ENCODE measurements at regions not wholly inside any gene's neighbourhood (a gene's known extent, or its start where the extent isn't known, plus 50 kb on each side); places are given as distances from the start of the nearest gene placed in this dataset.
"Not testable (repeated sequence)": the region's sequence is repeated elsewhere in the genome, so short reads cannot be mapped to it uniquely, and the experiment has no call there.

DNA sequence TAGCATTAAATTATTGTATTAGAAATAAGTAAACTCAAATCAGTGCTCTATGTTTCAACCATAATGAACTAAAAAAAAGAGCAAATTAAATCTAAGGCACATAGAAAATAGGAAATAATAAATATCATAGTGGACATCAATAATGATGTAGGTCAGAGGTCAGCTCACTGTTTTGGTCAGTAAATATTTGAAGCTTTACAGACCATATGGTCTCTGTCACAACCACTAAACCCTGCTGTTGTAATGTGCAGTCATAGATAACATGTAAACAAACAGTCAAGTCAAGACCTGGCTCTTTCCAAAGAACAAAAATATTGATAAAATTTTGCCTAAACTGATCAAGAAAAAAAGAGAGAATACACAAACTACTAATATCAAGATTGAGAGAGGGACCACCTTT, 615.0 kb downstream of the SH2D4B start:
- no peak for DNase-seq
- ATAC-seq = no peak
- intact Hi-C loops (cut with micrococcal nuclease) = no loop called here

GRCh38 chr10:81157681-81158080, 620.0 kb downstream of the SH2D4B start:
- DNase-seq (no peak), ATAC-seq (no peak)
- intact Hi-C loops (cut with micrococcal nuclease) = no loop called here

DNA sequence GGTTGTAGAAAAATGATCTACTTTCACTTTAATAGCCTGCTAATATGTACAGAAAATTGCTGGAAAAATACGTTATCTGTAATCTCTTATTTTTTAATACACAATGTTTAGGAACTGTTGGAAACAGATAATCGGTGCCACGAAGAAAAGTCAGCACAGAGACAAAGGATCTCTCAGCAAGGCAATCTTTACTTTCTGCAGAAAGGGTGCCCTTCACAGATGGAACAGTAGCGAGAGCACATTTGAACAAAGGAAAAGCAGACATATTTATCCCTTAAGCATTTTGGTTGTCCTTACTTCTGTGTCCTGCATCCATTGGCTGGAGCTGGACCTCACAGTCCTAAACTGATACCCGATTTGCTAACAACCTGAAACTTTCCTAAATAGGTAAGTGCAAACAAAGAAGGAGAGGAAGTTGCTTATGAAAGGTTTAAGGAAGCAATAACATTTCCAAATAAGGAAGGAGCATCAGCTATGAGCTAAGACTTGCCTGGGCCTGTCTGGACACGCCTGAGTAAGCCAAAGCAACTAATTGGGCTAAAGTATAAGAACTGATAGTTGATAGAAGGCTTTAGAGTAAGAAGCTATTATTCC, 640.0 kb downstream of the SH2D4B start:
- DNase-seq (no peak), ATAC-seq (no peak)
- intact Hi-C loops (cut with micrococcal nuclease) = no loop called here

GRCh38 chr10:81179324-81179723, 641.6 kb downstream of the SH2D4B start:
- intact Hi-C loops (cut with micrococcal nuclease) = no loop called here
- no peak for DNase-seq
- ATAC-seq = no peak

DNA sequence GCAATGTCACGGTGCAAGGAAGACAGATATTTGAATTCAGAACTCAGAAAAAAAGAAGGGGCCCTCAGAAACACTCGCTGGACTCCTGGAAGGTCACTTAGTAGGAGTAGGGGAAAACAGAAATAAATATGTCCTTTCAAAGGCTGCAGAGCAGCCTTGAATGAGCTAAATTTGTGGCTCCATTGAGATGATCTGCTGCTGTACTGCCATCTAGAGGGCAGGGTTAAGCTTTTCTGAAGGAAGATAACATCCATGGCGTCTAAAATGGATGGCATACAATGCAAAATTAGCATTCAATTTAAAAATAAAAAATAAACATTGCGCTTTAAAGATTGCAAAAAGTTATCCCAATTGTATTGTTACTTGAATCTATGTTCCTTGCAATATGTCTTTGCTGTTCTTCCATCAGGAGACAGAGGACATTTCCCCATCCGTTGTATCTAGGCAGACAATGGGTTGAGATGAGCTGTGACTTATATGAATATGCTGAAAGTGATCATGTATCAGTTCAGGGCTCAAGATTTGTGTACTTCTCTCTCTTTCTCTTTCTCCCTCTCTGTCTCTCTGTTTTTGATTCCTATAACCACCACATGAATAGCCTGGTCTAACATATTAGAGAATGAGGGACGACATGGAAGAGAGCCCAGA, 642.2 kb downstream of the SH2D4B start:
- no peak for DNase-seq
- ATAC-seq = no peak
- intact Hi-C loops (cut with micrococcal nuclease) = no loop called here

GRCh38 chr10:81182296-81182695, 644.6 kb downstream of the SH2D4B start:
- intact Hi-C loops (cut with micrococcal nuclease) = no loop called here
- no peak for DNase-seq
- no peak for ATAC-seq

DNA sequence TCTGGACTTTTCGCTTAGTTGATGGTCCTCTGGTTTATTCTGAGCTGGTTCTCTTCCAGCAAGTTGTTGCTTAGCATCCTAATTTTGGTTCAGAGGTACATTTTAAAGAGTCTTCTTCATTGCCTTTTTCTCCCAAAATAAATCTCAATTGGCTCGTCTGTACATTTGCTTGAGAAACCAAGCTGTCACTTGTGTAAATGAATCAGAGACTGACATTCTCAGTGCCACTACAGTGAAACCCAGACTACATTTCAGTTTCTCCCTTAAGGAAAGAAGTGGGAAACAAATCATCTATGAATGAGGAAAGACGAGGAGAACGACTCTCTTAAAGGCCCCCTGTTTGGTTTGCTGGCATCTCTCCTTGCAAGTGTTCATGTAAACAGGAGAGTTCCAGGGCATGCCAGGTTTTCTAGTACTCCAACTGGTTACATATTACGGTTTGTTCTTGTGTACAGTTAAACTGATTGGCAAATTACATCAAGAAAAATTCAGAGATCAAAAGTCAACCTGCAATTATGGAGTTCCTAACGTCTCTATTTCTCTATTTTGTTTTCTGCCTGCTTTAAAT, 654.6 kb downstream of the SH2D4B start:
- no peak for DNase-seq
- ATAC-seq = no peak
- intact Hi-C loops (cut with micrococcal nuclease) = no loop called here

DNA sequence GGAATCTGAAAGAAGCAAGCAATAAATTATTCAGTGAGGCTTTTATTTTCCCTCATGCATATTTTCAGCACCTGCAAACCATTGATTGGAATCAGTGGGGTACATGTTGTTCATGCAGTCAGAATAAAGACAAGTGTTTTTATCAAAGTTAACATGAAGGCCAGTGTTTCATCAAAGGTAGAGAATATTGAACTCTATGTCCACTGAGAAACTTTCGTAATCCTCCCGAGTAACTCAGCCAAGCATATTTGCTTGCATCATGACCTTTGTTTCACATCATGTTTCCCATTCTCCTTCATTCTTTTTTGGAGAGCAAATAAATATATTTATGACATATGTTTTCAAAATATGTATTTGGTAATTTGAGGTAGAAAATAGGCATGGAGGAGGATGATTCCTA, 663.1 kb downstream of the SH2D4B start:
- DNase-seq (no peak), ATAC-seq (no peak)
- intact Hi-C loops (cut with micrococcal nuclease) = no loop called here

- ATAC-seq; DNase-seq; intact Hi-C loops (cut with micrococcal nuclease): not testable (repeated sequence)
Observed at GRCh38 chr10:81207359-81207758, 667.6 kb upstream of the NRG3 start.

DNA sequence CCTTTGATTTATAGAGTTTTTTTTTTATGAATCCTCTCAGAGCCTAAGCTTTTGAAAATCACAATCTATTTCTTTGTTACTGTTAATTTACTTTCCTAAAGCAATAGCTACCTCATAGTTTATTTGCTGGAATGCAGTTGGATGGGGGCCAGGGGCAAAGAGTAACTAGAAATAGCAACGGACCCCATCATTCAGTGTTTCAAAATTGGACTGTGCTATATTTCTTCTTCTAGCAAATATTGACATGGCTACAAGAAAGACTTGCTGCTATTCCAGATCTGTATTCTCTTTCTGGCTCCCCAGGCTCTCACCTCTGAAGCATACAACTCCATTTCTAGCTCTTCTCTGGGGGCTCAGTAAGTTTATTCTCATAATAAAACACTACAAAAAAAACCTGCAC, 661.6 kb upstream of the NRG3 start:
- ATAC-seq = no peak
- no peak for DNase-seq
- intact Hi-C loops (cut with micrococcal nuclease) = no loop called here

DNA sequence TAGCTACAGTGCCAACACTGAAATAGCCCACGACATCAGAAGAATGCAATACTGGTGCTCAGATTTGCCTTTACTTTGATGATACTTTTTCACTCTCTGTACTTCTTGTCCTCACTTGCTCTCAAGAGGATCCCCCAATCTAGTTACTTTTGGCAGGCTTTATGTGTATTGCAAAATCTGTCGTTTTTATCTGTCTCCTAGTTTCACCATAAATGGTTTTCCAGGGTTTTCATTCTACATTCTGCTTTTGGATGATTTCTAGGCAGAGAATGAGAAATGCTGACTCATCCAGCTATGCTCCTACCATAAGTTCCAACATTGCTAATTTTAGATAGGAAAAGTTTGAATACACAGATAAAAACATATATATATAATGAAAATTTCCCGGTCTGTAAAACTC, 659.5 kb upstream of the NRG3 start:
- ATAC-seq (peak; percentile 59), DNase-seq (no peak)
- intact Hi-C loops (cut with micrococcal nuclease) = no loop called here

DNA sequence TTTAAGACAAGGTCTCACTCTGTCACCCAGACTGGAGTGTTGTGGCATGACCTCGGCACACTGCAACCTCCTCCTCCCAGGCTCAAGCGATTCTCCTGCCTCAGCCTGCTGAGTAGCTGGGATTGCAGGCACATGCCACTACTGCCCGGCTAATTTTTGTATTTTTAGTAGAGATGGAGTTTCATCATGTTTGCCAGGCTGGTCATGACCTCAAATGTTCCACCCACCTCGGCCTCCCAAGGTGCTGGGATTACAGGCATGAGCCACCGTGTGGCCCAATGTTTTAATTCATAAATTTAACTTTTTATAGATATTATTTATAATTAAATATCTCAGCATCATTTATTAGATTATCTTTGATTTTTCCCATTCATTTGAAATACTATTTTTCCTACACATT, 658.0 kb upstream of the NRG3 start:
- no peak for DNase-seq
- intact Hi-C loops (cut with micrococcal nuclease) = no loop called here
- ATAC-seq = no peak

- intact Hi-C loops (cut with micrococcal nuclease) = no loop called here
- no peak for DNase-seq
- no peak for ATAC-seq
Observed at GRCh38 chr10:81218307-81218706, 656.7 kb upstream of the NRG3 start.

- DNase-seq = no peak
- intact Hi-C loops (cut with micrococcal nuclease) = no loop called here
- no peak for ATAC-seq
Observed at GRCh38 chr10:81219758-81220157, 655.2 kb upstream of the NRG3 start.

DNA sequence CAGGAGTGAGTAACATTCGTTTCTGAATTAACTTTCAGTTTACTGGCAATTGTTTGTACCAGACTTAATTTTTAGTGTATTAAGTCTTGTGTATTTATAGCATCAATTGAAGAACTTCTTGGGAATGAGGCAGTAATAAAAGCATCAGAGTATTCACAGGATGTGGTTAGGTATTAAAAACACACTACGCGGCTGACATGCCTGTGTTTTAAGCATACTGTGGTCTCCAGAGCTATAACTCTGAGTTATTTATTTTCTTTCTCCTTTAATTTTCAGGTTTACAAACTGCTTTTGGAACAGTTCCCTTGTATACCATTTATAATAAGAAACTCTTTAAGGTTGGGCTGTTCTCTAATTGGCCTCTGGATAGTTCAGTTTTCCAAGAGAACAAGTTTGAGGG, 626.1 kb upstream of the NRG3 start:
- ATAC-seq = no peak
- intact Hi-C loops (cut with micrococcal nuclease) = no loop called here
- DNase-seq = no peak

- no peak for ATAC-seq
- DNase-seq = no peak
- intact Hi-C loops (cut with micrococcal nuclease) = no loop called here
Observed at GRCh38 chr10:81251457-81252115, 623.4 kb upstream of the NRG3 start.

DNA sequence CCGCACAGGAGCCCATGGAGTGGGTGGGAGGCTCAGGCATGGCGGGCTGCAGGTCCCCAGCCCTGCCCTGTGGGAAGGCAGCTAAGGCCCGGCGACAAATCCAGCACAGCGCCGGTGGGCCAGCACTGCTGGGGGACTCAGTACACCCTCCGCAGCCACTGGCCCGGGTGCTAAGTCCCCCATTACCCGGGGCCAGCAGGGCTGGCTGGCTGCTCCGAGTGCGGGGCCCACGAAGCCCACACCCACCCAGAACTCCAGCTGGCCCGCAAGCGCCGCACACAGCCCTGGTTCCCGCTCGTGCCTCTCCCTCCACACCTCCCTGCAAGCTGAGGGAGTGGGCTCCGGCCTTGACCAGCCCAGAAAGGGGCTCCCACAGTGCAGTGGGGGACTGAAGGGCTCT, 610.0 kb upstream of the NRG3 start:
- intact Hi-C loops (cut with micrococcal nuclease); DNase-seq; ATAC-seq: not testable (repeated sequence)

- no peak for ATAC-seq
- no peak for DNase-seq
- intact Hi-C loops (cut with micrococcal nuclease) = no loop called here
Observed at GRCh38 chr10:81270051-81270450, 604.9 kb upstream of the NRG3 start.

DNA sequence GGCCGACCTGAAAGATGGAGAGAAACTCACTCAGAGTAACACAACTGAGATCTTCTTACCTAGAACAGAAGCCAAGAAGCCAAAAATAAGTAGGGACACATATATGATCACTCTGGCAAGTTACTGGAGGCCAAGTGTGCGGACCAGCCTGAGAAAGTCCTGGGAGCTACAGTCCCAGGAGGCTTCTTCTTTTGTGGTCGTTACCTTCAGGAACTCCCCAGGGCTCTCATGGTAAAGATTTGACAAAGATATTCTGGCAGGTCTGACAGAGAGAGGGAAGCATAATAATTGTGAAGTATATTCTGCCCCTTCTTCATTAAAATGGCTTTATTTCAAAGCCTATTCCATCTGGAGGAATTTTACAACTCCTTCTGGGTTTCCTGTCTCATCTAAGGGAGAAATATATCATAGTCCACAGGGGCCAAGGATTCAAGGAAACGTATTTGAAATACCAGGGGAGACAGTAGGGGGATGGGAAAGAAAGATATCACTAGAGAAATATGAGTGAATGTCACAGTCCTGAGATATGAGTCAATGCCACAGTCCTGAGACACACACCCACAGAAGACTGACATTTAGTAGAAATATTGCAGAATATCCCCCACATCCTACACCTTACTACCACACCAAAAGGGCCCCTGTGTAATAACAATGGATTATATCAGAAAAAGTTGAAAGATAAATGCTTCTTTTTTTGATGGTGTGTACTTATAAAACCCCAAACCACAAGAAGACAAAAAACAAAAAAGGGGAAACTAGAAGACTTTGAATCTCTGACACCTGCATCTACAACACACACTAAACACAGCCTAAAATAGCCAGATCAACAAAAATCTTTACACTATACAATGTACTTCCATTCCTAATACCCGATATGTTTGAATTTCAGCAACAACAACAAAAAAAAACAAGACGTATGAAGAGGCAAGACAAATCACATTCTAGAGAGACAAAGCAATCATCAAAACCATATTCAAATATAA, 594.2 kb upstream of the NRG3 start:
- no peak for ATAC-seq
- no peak for DNase-seq
- intact Hi-C loops (cut with micrococcal nuclease) = no loop called here

- DNase-seq (no peak), ATAC-seq (no peak)
- intact Hi-C loops (cut with micrococcal nuclease) = no loop called here
Observed at GRCh38 chr10:81288544-81288943, 586.5 kb upstream of the NRG3 start.
